ENCODE measurements at regions not wholly inside any gene's neighbourhood (a gene's known extent, or its start where the extent isn't known, plus 50 kb on each side); places are given as distances from the start of the nearest gene placed in this dataset.

- intact Hi-C loops (cut with micrococcal nuclease) = no loop called here
- Histone ChIP-seq H3K27me3 (ENCODE audit: low read depth) (peaks cover 23% of the 10 kb centered on the region), H3K27ac (replicated peaks) (no peak overlapping the region), H3K9me3 (replicated peaks) (no peaks in the 10 kb centered on the region), H3K36me3 (no peaks in the 10 kb centered on the region), H3K4me3 (no peak overlapping the region), H3K4me1 (peaks cover 23% of the 10 kb centered on the region)
- peak; percentile 68 for DNase-seq
- no peak for TF ChIP-seq CTCF (IDR thresholded peaks at IDR 0.05; ENCODE audit: borderline replicate concordance)
Measured at GRCh38 chr2:120825370-120826259, 89.9 kb downstream of the GLI2 start.

GRCh38 chr2:120826260-120826648 is 90.6 kb downstream of the GLI2 start:
- Histone ChIP-seq H3K4me1 (peaks cover 23% of the 10 kb centered on the region), H3K27ac (replicated peaks) (no peak overlapping the region), H3K36me3 (no peaks in the 10 kb centered on the region), H3K27me3 (ENCODE audit: low read depth) (peaks cover 17% of the 10 kb centered on the region), H3K9me3 (replicated peaks) (no peaks in the 10 kb centered on the region), H3K4me3 (no peak overlapping the region)
- TF ChIP-seq CTCF (IDR thresholded peaks at IDR 0.05; ENCODE audit: borderline replicate concordance) = no peak
- intact Hi-C loops (cut with micrococcal nuclease) = no loop called here
- DNase-seq = no peak

GRCh38 chr2:120826716-120827410 is 91.2 kb downstream of the GLI2 start:
- no peaks in the 10 kb centered on the region for H3K36me3 ChIP-seq
- no peak overlapping the region for H3K4me3 ChIP-seq
- H3K9me3 ChIP-seq (replicated peaks) = no peaks in the 10 kb centered on the region
- TF ChIP-seq CTCF (IDR thresholded peaks at IDR 0.05; ENCODE audit: borderline replicate concordance) = no peak
- H3K4me1 ChIP-seq = peaks cover 23% of the 10 kb centered on the region
- intact Hi-C loops (cut with micrococcal nuclease) = no loop called here
- DNase-seq = no peak
- H3K27ac ChIP-seq (replicated peaks) = no peak overlapping the region
- H3K27me3 ChIP-seq (ENCODE audit: low read depth) = peaks cover 11% of the 10 kb centered on the region

- no peak for DNase-seq
- peaks cover 23% of the 10 kb centered on the region for H3K4me1 ChIP-seq
- H3K36me3 ChIP-seq = no peaks in the 10 kb centered on the region
- no peaks in the 10 kb centered on the region for H3K9me3 ChIP-seq (replicated peaks)
- no peak overlapping the region for H3K4me3 ChIP-seq
- no peak overlapping the region for H3K27ac ChIP-seq (replicated peaks)
- no peak for TF ChIP-seq CTCF (IDR thresholded peaks at IDR 0.05; ENCODE audit: borderline replicate concordance)
- H3K27me3 ChIP-seq (ENCODE audit: low read depth) = peaks cover 7% of the 10 kb centered on the region
- intact Hi-C loops (cut with micrococcal nuclease) = no loop called here
Measured at GRCh38 chr2:120828066-120828465, 92.4 kb downstream of the GLI2 start.

GRCh38 chr2:120828829-120829632 is 93.4 kb downstream of the GLI2 start:
- no peaks in the 10 kb centered on the region for H3K36me3 ChIP-seq
- H3K27me3 ChIP-seq (ENCODE audit: low read depth) = peaks cover 7% of the 10 kb centered on the region
- intact Hi-C loops (cut with micrococcal nuclease) = no loop called here
- no peaks in the 10 kb centered on the region for H3K9me3 ChIP-seq (replicated peaks)
- no peak overlapping the region for H3K27ac ChIP-seq (replicated peaks)
- peaks cover 23% of the 10 kb centered on the region for H3K4me1 ChIP-seq
- no peak for DNase-seq
- TF ChIP-seq CTCF (IDR thresholded peaks at IDR 0.05; ENCODE audit: borderline replicate concordance) = no peak
- H3K4me3 ChIP-seq = no peak overlapping the region

All from left ventricle myocardium inferior (tissue), 1 donor.